Osteoblast (primary cell): ENCODE measurements at regions not wholly inside any gene's neighbourhood (a gene's known extent, or its start where the extent isn't known, plus 50 kb on each side); places are given as distances from the start of the nearest gene placed in this dataset.

Source experiments
- DNase-seq: peaks from one replicate; pipeline ENCODE4 v3.0.0; 2011; ENCODE audit warnings: low spot score, mixed read lengths; ENCODE audit not compliant: insufficient read length; ENCODE audit errors: missing footprints
- H2AFZ ChIP-seq: 2 replicates; pipeline ENCODE4 v1.6.0; 2011; ENCODE audit warnings: mild to moderate bottlenecking, low read length
- H3K27ac ChIP-seq: 2 replicates; pipeline ENCODE4 v1.5.1; 2011; ENCODE audit warnings: mild to moderate bottlenecking, low read depth, low read length, moderate library complexity
- H3K27me3 ChIP-seq: 2 replicates; pipeline ENCODE4 v1.6.0; 2012; ENCODE audit warnings: mild to moderate bottlenecking, control low read depth, inconsistent platforms, low read length, moderate library complexity; ENCODE audit not compliant: insufficient read depth
- H3K36me3 ChIP-seq: 2 replicates; pipeline ENCODE4 v1.5.1; 2011; ENCODE audit warnings: mild to moderate bottlenecking, low read length, control low read depth, moderate library complexity; ENCODE audit not compliant: insufficient read depth
- H3K4me1 ChIP-seq: 2 replicates; pipeline ENCODE4 v1.5.1; 2011; ENCODE audit warnings: mild to moderate bottlenecking, low read length, control low read depth, moderate library complexity; ENCODE audit not compliant: insufficient read depth
- H3K4me2 ChIP-seq: 2 replicates; pipeline ENCODE4 v1.6.0; 2011; ENCODE audit warnings: mild to moderate bottlenecking, low read length; ENCODE audit not compliant: insufficient read depth
- H3K4me3 ChIP-seq: fragments of 200-600 bp; sonication (generic); 3 replicates; pipeline ENCODE4 v1.5.1; 2012; ENCODE audit warnings: mild to moderate bottlenecking, low read length, inconsistent platforms; ENCODE audit not compliant: insufficient read depth
- H3K79me2 ChIP-seq: 2 replicates; pipeline ENCODE4 v1.6.0; 2012; ENCODE audit warnings: mild to moderate bottlenecking, low read length, control low read depth, inconsistent platforms; ENCODE audit not compliant: insufficient read depth
- H3K9me3 ChIP-seq: 2 replicates; pipeline ENCODE4 v1.5.1; 2011; ENCODE audit warnings: low read depth, low read length, control low read depth
- H4K20me1 ChIP-seq: 2 replicates; pipeline ENCODE4 v1.6.0; 2012; ENCODE audit warnings: mild to moderate bottlenecking, low read length, control low read depth; ENCODE audit not compliant: insufficient read depth
- CTCF ChIP-seq: IDR thresholded peaks from 2 replicates; pipeline ENCODE4 v1.5.1; 2011; ENCODE audit warnings: mild to moderate bottlenecking, low read depth, low read length, moderate library complexity; ENCODE audit errors: extremely low read depth

GRCh38 chr5:9947944-9948343 lies 301.7 kb downstream of the ATPSCKMT start:
- Histone ChIP-seq H3K9me3 (no peaks in the 10 kb centered on the region), H4K20me1 (no peaks in the 10 kb centered on the region), H3K4me1 (no peaks in the 10 kb centered on the region), H3K79me2 (no peaks in the 10 kb centered on the region), H3K4me3 (no peak overlapping the region), H3K36me3 (no peaks in the 10 kb centered on the region), H3K27ac (no peak overlapping the region), H3K27me3 (peaks cover 4% of the 10 kb centered on the region), H3K4me2 (no peak overlapping the region), H2AFZ (no peak overlapping the region)
- no peak for DNase-seq
- TF ChIP-seq CTCF = no peak

DNA sequence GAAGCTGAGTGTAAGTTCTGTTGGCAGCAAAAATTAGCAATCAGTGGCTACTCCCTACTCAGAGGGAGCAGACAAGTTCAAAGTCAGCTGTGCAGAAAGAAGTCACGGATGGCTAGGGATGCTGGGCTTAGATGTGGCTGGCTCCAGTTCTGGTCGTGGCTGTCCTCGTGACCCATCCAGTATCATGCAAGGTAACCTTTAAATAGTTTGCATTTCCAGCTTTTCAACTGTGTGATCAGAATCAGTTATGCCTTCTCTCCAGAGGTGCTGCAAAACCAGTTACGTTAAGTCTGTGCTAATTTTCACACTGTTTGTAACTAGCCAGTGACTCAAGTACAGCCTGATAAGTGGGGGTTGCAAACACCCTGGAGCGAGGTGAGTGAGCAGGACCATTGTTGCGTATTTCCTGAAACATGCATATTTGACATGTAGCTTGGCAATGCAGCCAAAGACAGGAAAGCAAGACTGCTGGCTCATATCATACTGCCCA lies 302.4 kb downstream of the ATPSCKMT start:
- TF ChIP-seq CTCF = no peak
- peak; percentile 17 for DNase-seq
- no peak overlapping the region for H3K4me3 ChIP-seq
- no peaks in the 10 kb centered on the region for H3K9me3 ChIP-seq
- H3K27me3 ChIP-seq = peaks cover 4% of the 10 kb centered on the region
- no peaks in the 10 kb centered on the region for H3K79me2 ChIP-seq
- no peak overlapping the region for H3K27ac ChIP-seq
- no peak overlapping the region for H2AFZ ChIP-seq
- no peak overlapping the region for H3K4me2 ChIP-seq
- H3K4me1 ChIP-seq = no peaks in the 10 kb centered on the region
- no peaks in the 10 kb centered on the region for H3K36me3 ChIP-seq
- no peaks in the 10 kb centered on the region for H4K20me1 ChIP-seq

DNA sequence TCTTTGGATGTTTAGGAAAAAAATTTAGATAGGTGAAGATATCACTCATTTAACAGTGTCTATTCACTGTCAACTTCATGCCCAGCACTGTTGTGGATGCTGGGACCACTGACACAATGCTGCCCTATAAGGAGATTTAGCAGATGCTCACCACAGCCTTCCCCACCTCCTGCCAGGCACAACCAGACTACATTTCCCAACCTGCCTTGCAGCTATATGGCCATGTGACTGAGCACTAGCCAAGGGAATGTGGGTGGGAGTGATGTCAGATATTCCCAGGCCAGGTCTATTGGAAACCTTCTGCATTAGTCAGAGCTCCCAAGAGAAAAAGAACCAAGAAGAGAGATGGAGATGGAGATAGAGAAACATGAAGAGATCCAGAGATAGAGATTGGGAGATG lies 302.6 kb upstream of the TAS2R1 start:
- Histone ChIP-seq H4K20me1 (no peaks in the 10 kb centered on the region), H2AFZ (no peak overlapping the region), H3K27ac (no peak overlapping the region), H3K27me3 (no peaks in the 10 kb centered on the region), H3K4me3 (no peak overlapping the region), H3K79me2 (no peaks in the 10 kb centered on the region), H3K9me3 (no peaks in the 10 kb centered on the region), H3K4me2 (no peak overlapping the region), H3K36me3 (no peaks in the 10 kb centered on the region), H3K4me1 (no peaks in the 10 kb centered on the region)
- no peak for DNase-seq
- TF ChIP-seq CTCF = no peak

DNA sequence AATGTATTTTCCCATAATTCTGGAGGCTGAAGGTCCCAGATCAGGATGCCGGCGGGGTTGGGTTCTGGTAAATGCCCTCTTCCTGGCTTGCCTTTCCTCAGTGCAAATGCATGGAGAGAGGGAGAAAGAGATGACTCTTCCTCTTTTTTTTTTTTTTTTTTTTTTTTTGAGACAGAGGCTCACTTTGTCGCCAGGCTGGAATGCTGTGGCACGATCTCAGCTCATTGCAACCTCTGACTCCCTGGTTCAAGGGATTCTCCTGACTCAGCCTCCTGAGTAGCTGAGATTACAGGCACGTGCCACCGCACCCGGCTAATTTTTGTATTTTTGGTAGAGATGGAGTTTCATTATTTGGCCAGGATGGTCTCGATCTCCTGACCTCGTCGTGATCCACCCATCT lies 300.0 kb upstream of the TAS2R1 start:
- H3K36me3 ChIP-seq = no peaks in the 10 kb centered on the region
- H3K4me3 ChIP-seq = no peak overlapping the region
- no peaks in the 10 kb centered on the region for H4K20me1 ChIP-seq
- no peak for DNase-seq
- no peak overlapping the region for H3K4me2 ChIP-seq
- no peaks in the 10 kb centered on the region for H3K27me3 ChIP-seq
- H3K27ac ChIP-seq = no peak overlapping the region
- no peaks in the 10 kb centered on the region for H3K9me3 ChIP-seq
- TF ChIP-seq CTCF = no peak
- no peak overlapping the region for H2AFZ ChIP-seq
- H3K4me1 ChIP-seq = peaks cover 8% of the 10 kb centered on the region
- no peaks in the 10 kb centered on the region for H3K79me2 ChIP-seq
